ENCODE measurements at regions not wholly inside any gene's neighbourhood (a gene's known extent, or its start where the extent isn't known, plus 50 kb on each side); places are given as distances from the start of the nearest gene placed in this dataset.

- no peak for TF ChIP-seq IRF2 (CRISPR knock-in tag; IDR thresholded peaks at IDR 0.05; ENCODE audit: borderline replicate concordance, low read depth)
- no peak for TF ChIP-seq AFF4 (CRISPR knock-in tag; IDR thresholded peaks at IDR 0.05; ENCODE audit: borderline replicate concordance)
- TF ChIP-seq ZBTB21 (CRISPR knock-in tag; IDR thresholded peaks at IDR 0.05; ENCODE audit: borderline replicate concordance): no peak
- ATAC-seq (no peak), DNase-seq (ENCODE audit: low spot score) (no peak)
- no peaks in the 10 kb centered on the region for H3K9me3 Mint-ChIP-seq
- ChIA-PET CTCF (no interaction called here), POLR2A (no interaction called here)
- no peaks in the 10 kb centered on the region for H3K27me3 Mint-ChIP-seq (ENCODE audit: low read depth)
- H3K4me3 Mint-ChIP-seq: no peak overlapping the region
- H3K4me1 Mint-ChIP-seq: 0 out of 2 replicates have a peak, but pooled peaks cover 3% of the 10 kb centered on the region
- no peak overlapping the region for H3K27ac Mint-ChIP-seq
- H3K36me3 Mint-ChIP-seq: no peaks in the 10 kb centered on the region
Measured at GRCh38 chr3:87044846-87045245, 53.9 kb upstream of the VGLL3 start.

- no peak overlapping the region for H3K27ac Mint-ChIP-seq
- POLR2A ChIA-PET: no interaction called here
- CTCF ChIA-PET: no interaction called here
- H3K4me1 Mint-ChIP-seq: 0 out of 2 replicates have a peak, but pooled peaks cover 3% of the 10 kb centered on the region
- no peak for DNase-seq (ENCODE audit: low spot score)
- TF ChIP-seq FOXJ3 (CRISPR knock-in tag; IDR thresholded peaks at IDR 0.05; ENCODE audit: borderline replicate concordance) (no peak), ATF1 (CRISPR knock-in tag; IDR thresholded peaks at IDR 0.05) (no peak), ZNF263 (CRISPR knock-in tag; IDR thresholded peaks at IDR 0.05; ENCODE audit: low read depth) (no peak)
- no peak overlapping the region for H3K4me3 Mint-ChIP-seq
- ATAC-seq: no peak
- no peaks in the 10 kb centered on the region for H3K9me3 Mint-ChIP-seq
- H3K36me3 Mint-ChIP-seq: no peaks in the 10 kb centered on the region
- no peaks in the 10 kb centered on the region for H3K27me3 Mint-ChIP-seq (ENCODE audit: low read depth)
Measured at GRCh38 chr3:87044409-87044808, 53.5 kb upstream of the VGLL3 start.

- Mint-ChIP-seq H3K36me3 (no peaks in the 10 kb centered on the region), H3K9me3 (no peaks in the 10 kb centered on the region), H3K27me3 (ENCODE audit: low read depth) (no peaks in the 10 kb centered on the region), H3K4me1 (0 out of 2 replicates have a peak, but pooled peaks cover 1% of the 10 kb centered on the region), H3K4me3 (no peak overlapping the region), H3K27ac (no peak overlapping the region)
- DNase-seq (ENCODE audit: low spot score): no peak
- ChIA-PET CTCF (no interaction called here), POLR2A (no interaction called here)
- no peak for ATAC-seq
- TF ChIP-seq ERG (CRISPR knock-in tag; IDR thresholded peaks at IDR 0.05) (no peak), SOX15 (CRISPR knock-in tag; IDR thresholded peaks at IDR 0.05) (no peak), KAT7 (CRISPR knock-in tag; IDR thresholded peaks at IDR 0.05; ENCODE audit: borderline replicate concordance) (no peak)
Measured at GRCh38 chr3:87041191-87041590, 50.2 kb upstream of the VGLL3 start.
